GM18873 (cell line): ENCODE measurements at regions not wholly inside any gene's neighbourhood (a gene's known extent, or its start where the extent isn't known, plus 50 kb on each side); places are given as distances from the start of the nearest gene placed in this dataset.
A peak's percentile ranks its signal among the peaks of the same experiment; 100 is the strongest.
"Not testable (repeated sequence)": the region's sequence is repeated elsewhere in the genome, so short reads cannot be mapped to it uniquely, and the experiment has no call there.

Experiments
- ATAC-seq: cut with Tn5 transposase; IDR thresholded peaks from one replicate; pipeline ENCODE4 v1.9.1; 2021; ENCODE audit warnings: mild to moderate bottlenecking, moderate library complexity, moderate number of reproducible peaks; ENCODE audit not compliant: unreplicated experiment, low FRiP score

- no peak for ATAC-seq
Measured at GRCh38 chr14:89743828-89744227, 210.7 kb downstream of the EFCAB11 start.

- ATAC-seq, result no peak
Measured at GRCh38 chr14:89740241-89740640, 214.3 kb downstream of the EFCAB11 start.

GRCh38 chr14:89736881-89737280 lies 217.6 kb downstream of the EFCAB11 start:
- no peak for ATAC-seq

- ATAC-seq, result no peak
Measured at GRCh38 chr14:89731396-89731933, 223.1 kb downstream of the EFCAB11 start.

- no peak for ATAC-seq
Measured at GRCh38 chr14:89730687-89731086, 223.8 kb downstream of the EFCAB11 start.

- no peak for ATAC-seq
Measured at GRCh38 chr14:89728964-89729363, 225.6 kb downstream of the EFCAB11 start.

GRCh38 chr14:89726226-89726625 lies 228.3 kb downstream of the EFCAB11 start:
- ATAC-seq, result not testable (repeated sequence)

- no peak for ATAC-seq
Measured at GRCh38 chr14:89724628-89724960, 229.9 kb downstream of the EFCAB11 start.

GRCh38 chr14:89723930-89724627 lies 230.5 kb downstream of the EFCAB11 start:
- no peak for ATAC-seq

GRCh38 chr14:89721956-89722355 lies 232.6 kb downstream of the EFCAB11 start:
- ATAC-seq, result no peak

- ATAC-seq, result peak; percentile 74
Measured at GRCh38 chr14:89720741-89721729, 233.5 kb downstream of the EFCAB11 start.

GRCh38 chr14:89720076-89720687 lies 234.3 kb downstream of the EFCAB11 start:
- no peak for ATAC-seq

- ATAC-seq, result no peak
Measured at GRCh38 chr14:89719366-89720075, 235.0 kb downstream of the EFCAB11 start.

- no peak for ATAC-seq
Measured at GRCh38 chr14:89708982-89709625, 245.4 kb downstream of the EFCAB11 start.

- no peak for ATAC-seq
Measured at GRCh38 chr14:89707086-89707485, 247.4 kb downstream of the EFCAB11 start.

- ATAC-seq, result no peak
Measured at GRCh38 chr14:89702876-89703200, 251.7 kb downstream of the EFCAB11 start.

GRCh38 chr14:89702073-89702875 lies 252.3 kb downstream of the EFCAB11 start:
- ATAC-seq, result no peak

GRCh38 chr14:89701211-89702043 lies 253.1 kb downstream of the EFCAB11 start:
- ATAC-seq, result no peak
